Muscle of leg (tissue), 3 donors: ENCODE measurements at regions not wholly inside any gene's neighbourhood (a gene's known extent, or its start where the extent isn't known, plus 50 kb on each side); places are given as distances from the start of the nearest gene placed in this dataset.
"Not testable (repeated sequence)": the region's sequence is repeated elsewhere in the genome, so short reads cannot be mapped to it uniquely, and the experiment has no call there.

Experiments
- DNase-seq: peaks from one replicate; pipeline ENCODE4 v3.0.0; 2013
- H3K27ac ChIP-seq: one replicate; pipeline ENCODE4 v1.5.1; 2013; ENCODE audit warnings: mild to moderate bottlenecking, low read length, control low read depth
- H3K27me3 ChIP-seq: one replicate; pipeline ENCODE4 v1.6.1; 2013; ENCODE audit warnings: low read length; ENCODE audit not compliant: control insufficient read depth, insufficient read depth
- H3K36me3 ChIP-seq: one replicate; pipeline ENCODE4 v1.6.1; 2013; ENCODE audit warnings: low read length; ENCODE audit not compliant: control insufficient read depth, insufficient read depth
- H3K4me1 ChIP-seq: one replicate; pipeline ENCODE4 v1.6.1; 2013; ENCODE audit warnings: low read length; ENCODE audit not compliant: control insufficient read depth, insufficient read depth
- H3K4me3 ChIP-seq: one replicate; pipeline ENCODE4 v1.5.1; 2013; ENCODE audit warnings: low read length, control low read depth
- H3K9me3 ChIP-seq: replicated peaks from 2 replicates; pipeline ENCODE4 v1.6.1; 2013; ENCODE audit warnings: low read depth, low read length; ENCODE audit not compliant: control insufficient read depth
- WGBS: methylation state at CpG from one replicate; pipeline ENCODE4 v1.1.5; 2013; ENCODE audit warnings: missing lambda C conversion rate; ENCODE audit not compliant: insufficient coverage; 5-methylcytosine and 5-hydroxymethylcytosine counted together

- no CpG with 5 or more reads among the region's 2 CpGs for WGBS
- Histone ChIP-seq H3K4me1 (no peaks in the 10 kb centered on the region), H3K36me3 (no peaks in the 10 kb centered on the region), H3K27me3 (no peaks in the 10 kb centered on the region), H3K4me3 (no peak overlapping the region), H3K9me3 (no peaks in the 10 kb centered on the region), H3K27ac (no peak overlapping the region)
- peak; percentile 57 for DNase-seq
These were observed 491.4 kb upstream of the CRIM1 start for GRCh38 chr2:35864141-35864540.

DNA sequence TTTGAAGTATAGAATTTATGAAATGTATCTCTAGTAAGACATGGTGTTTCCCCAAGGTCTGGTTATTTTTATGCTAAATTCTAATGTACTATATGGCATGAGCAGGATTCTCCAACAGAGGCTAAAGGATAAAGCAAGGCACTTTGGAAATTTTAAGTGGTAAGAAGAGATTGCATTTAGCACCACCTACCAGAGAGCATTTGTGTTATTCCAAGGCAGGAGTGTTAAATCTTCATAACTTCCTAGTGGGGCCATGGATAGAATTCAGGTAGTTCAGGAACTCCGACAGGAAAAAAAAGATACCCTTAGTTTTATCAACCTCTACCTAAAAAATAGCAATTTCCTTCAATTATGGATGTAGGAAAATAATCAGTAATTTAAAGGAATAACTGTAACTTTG lies 497.4 kb upstream of the CRIM1 start:
- Histone ChIP-seq H3K36me3 (no peaks in the 10 kb centered on the region), H3K27me3 (no peaks in the 10 kb centered on the region), H3K27ac (no peak overlapping the region), H3K9me3 (no peaks in the 10 kb centered on the region), H3K4me3 (no peak overlapping the region), H3K4me1 (no peaks in the 10 kb centered on the region)
- DNase-seq, result no peak
- no CpG with 5 or more reads among the region's 1 CpG for WGBS

GRCh38 chr2:35857498-35857897 lies 498.1 kb upstream of the CRIM1 start:
- no peak for DNase-seq

DNA sequence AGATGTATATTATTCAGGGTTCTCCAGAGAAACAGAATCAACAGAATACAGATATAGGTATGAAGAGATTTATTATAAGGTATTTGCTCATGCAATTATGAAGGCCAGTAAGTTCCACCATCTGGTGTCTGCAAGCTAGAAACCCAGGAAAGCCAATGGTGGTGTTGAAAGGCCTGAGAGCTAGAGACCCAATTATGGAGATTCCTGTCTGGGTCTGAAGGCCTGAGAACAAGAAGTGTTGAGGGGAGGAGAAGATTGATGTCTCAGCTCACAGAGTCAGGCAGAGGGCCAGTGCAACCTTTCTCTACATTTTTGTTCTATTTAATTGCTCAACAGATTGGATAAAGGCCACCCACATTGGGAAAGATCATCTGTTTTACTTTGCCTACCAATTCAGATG lies 524.2 kb upstream of the CRIM1 start:
- H3K9me3 ChIP-seq, result no peaks in the 10 kb centered on the region
- H3K36me3 ChIP-seq, result no peaks in the 10 kb centered on the region
- H3K27me3 ChIP-seq, result no peaks in the 10 kb centered on the region
- no peak overlapping the region for H3K4me3 ChIP-seq
- DNase-seq, result no peak
- no peak overlapping the region for H3K27ac ChIP-seq
- H3K4me1 ChIP-seq, result no peaks in the 10 kb centered on the region

More at GRCh38 chr2:35857498-35857897, 498.1 kb upstream of the CRIM1 start:
- no peaks in the 10 kb centered on the region for H3K36me3 ChIP-seq
- no peaks in the 10 kb centered on the region for H3K9me3 ChIP-seq
- no peaks in the 10 kb centered on the region for H3K4me1 ChIP-seq
- H3K27ac ChIP-seq, result no peak overlapping the region
- 66% methylated on average over 3 of the region's 3 CpGs for WGBS
- H3K27me3 ChIP-seq, result no peaks in the 10 kb centered on the region
- H3K4me3 ChIP-seq, result no peak overlapping the region

DNA sequence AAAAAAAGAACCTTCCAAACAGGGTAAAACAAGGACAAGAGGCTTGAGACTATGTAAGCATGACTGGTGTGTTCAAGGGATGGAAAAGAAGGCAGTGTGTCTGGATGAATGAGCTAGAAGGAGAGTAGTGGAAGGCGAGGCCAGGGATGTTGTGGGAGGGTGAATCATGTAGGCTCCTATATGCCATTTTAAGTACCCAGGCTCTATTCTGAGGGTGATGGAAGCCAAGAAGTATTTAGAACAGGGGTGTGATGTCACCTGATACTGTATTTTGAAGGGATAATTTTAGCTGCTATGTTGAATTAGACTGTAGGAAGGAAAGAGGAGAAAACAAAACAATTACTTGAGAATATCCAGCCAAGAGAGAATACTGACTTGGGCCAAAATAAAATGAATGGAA lies 524.7 kb upstream of the CRIM1 start:
- Histone ChIP-seq H3K4me3 (no peak overlapping the region), H3K27ac (no peak overlapping the region), H3K36me3 (no peaks in the 10 kb centered on the region), H3K27me3 (no peaks in the 10 kb centered on the region), H3K9me3 (no peaks in the 10 kb centered on the region), H3K4me1 (no peaks in the 10 kb centered on the region)
- no peak for DNase-seq
- no CpG with 5 or more reads among the region's 1 CpG for WGBS

DNA sequence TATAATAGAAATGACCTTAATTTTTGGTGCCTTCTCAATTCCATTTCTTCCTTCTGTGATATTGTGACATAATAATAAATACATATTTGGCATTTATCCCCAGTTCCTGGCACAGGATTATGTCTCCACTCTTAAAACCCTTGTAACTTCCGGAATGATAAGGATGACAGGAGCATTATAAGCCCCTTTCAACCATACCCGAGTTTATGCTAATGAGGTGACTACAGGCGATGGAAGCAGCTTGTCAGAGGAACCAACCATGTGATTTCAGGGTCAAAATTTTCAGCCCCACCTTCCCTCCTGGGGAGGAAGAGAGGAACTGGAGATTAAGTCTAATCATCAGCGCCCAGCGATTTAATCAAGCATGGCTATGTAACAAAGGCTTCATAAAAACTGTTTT lies 528.5 kb upstream of the CRIM1 start:
- no peak overlapping the region for H3K27ac ChIP-seq
- H3K4me3 ChIP-seq, result no peak overlapping the region
- H3K9me3 ChIP-seq, result no peaks in the 10 kb centered on the region
- DNase-seq, result no peak
- no peaks in the 10 kb centered on the region for H3K36me3 ChIP-seq
- H3K27me3 ChIP-seq, result no peaks in the 10 kb centered on the region
- WGBS, result no CpG with 5 or more reads among the region's 5 CpGs
- no peaks in the 10 kb centered on the region for H3K4me1 ChIP-seq

DNA sequence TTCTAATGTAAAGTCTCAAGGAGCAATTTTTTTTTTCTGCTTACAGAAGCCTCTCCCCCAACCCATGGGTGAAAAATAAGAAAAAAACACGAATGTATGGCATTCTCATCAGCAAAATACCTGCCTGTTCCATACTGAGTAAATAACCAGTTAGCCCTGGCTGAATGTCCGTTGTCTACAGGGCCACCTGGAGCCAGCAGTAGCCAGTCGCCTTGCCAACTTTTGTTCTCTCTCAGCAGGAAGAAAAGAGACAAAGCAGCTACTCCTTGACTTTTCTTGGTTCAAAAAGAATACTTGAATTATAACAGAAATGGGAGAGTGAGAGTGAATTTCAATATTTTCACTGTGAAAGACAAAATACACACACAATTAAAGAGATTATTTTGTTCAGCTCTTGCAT lies 532.9 kb upstream of the CRIM1 start:
- DNase-seq, result no peak
- H3K36me3 ChIP-seq, result no peaks in the 10 kb centered on the region
- 49% methylated on average over 2 of the region's 3 CpGs for WGBS
- no peak overlapping the region for H3K27ac ChIP-seq
- no peak overlapping the region for H3K4me3 ChIP-seq
- H3K4me1 ChIP-seq, result no peaks in the 10 kb centered on the region
- H3K9me3 ChIP-seq, result no peaks in the 10 kb centered on the region
- H3K27me3 ChIP-seq, result no peaks in the 10 kb centered on the region

GRCh38 chr2:35821675-35822074 lies 533.9 kb upstream of the CRIM1 start:
- Histone ChIP-seq H3K4me1 (no peaks in the 10 kb centered on the region), H3K27ac (no peak overlapping the region), H3K36me3 (no peaks in the 10 kb centered on the region), H3K27me3 (no peaks in the 10 kb centered on the region), H3K9me3 (no peaks in the 10 kb centered on the region), H3K4me3 (no peak overlapping the region)
- WGBS, result 15% methylated on average over 2 of the region's 2 CpGs
- DNase-seq, result no peak

DNA sequence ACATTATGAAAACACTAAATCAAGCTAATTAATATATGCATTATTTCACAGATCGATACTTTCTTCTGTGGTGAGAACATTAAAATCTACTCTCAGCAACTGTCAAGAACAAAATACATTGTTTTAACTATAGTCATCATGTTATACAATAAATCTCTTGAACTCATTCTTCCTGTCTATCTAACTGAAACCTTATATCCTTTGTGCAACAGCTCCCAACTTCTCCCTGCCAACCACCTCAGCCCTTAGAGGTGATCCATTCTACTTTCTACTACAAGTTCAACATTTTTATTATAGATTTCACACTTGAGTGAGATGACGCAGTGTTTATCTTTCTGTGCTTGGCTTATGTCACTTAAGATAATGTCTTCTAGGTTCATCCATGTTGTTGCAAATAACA lies 535.2 kb upstream of the CRIM1 start:
- Histone ChIP-seq H3K36me3 (no peaks in the 10 kb centered on the region), H3K4me3 (no peak overlapping the region), H3K4me1 (no peaks in the 10 kb centered on the region), H3K9me3 (no peaks in the 10 kb centered on the region), H3K27ac (no peak overlapping the region), H3K27me3 (no peaks in the 10 kb centered on the region)
- WGBS, result no CpG with 5 or more reads among the region's 2 CpGs
- DNase-seq, result no peak

DNA sequence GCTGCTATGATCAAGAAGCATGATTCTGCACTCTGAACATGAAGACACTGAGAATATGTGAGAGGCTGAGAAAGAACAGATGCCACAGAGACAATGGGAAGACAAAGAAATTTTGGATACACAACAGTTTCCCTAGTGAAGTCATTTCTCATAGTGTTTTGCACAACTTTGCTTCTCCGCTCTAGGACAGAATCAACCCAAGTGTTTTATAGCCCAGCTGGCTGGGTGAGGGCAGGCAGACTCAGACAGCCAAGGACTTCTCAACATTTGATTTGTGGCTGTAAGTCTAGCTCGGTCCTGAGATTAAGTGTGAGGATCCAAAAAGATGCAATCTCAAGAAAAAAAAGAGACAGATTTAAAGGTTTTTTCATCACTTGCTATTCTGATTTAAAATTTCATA lies 536.5 kb upstream of the CRIM1 start:
- Histone ChIP-seq H3K27ac (no peak overlapping the region), H3K4me3 (no peak overlapping the region), H3K4me1 (no peaks in the 10 kb centered on the region), H3K27me3 (no peaks in the 10 kb centered on the region), H3K9me3 (no peaks in the 10 kb centered on the region), H3K36me3 (no peaks in the 10 kb centered on the region)
- no CpG with 5 or more reads among the region's 2 CpGs for WGBS
- DNase-seq, result no peak

DNA sequence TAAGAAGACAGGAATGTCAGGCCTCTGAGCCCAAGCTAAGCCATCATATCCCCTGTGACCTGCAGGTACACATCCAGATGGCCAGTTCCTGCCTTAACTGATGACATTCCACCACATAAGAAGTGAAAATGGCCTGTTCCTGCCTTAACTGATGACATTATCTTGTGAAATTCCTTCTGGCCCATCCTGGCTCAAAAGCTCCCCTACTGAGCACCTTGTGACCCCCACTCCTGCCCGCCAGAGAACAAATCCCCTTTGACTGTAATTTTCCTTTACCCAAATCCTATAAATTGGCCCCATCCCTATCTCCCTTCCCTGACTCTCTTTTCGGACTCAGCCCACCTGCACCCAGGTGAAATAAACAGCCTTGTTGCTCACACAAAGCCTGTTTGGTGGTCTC lies 537.2 kb upstream of the CRIM1 start:
- not testable (repeated sequence) for H3K27me3 ChIP-seq, DNase-seq, H3K36me3 ChIP-seq, H3K9me3 ChIP-seq, H3K4me3 ChIP-seq, H3K4me1 ChIP-seq, H3K27ac ChIP-seq
- no CpG with 5 or more reads among the region's 2 CpGs for WGBS
